Activated CD8-positive, alpha-beta memory T cell treated with anti-CD3 and anti-CD28 coated beads, Interleukin-2, amount 10 ng/mL, durations not matched to agents 7 days and 5 days (primary cell): ENCODE measurements at regions not wholly inside any gene's neighbourhood (a gene's known extent, or its start where the extent isn't known, plus 50 kb on each side); places are given as distances from the start of the nearest gene placed in this dataset.
"Not testable (repeated sequence)": the region's sequence is repeated elsewhere in the genome, so short reads cannot be mapped to it uniquely, and the experiment has no call there.

Experiments
- ATAC-seq: fragments of 150-1000 bp; cut with Tn5 transposase; one replicate; pipeline ENCODE4 v1.10.0; 2021; ENCODE audit warnings: moderate library complexity
- CTCF ChIA-PET: fragments of 350-600 bp; sonication (Branson Sonifier 250); formaldehyde crosslinking; loops from one replicate; lab custom pipeline; 2021; ENCODE audit warnings: antibody characterized with exemption; lab: Charles Lee
- DNase-seq: peaks from one replicate; pipeline ENCODE4 v3.0.0-alpha.2; 2020
- H3K27ac Mint-ChIP-seq: one replicate; pipeline ENCODE4 v1.8.0; 2021; ENCODE audit warnings: mild to moderate bottlenecking, mixed read lengths
- H3K27me3 Mint-ChIP-seq: one replicate; pipeline ENCODE4 v1.8.0; 2021; ENCODE audit warnings: mixed read lengths
- H3K36me3 Mint-ChIP-seq: one replicate; pipeline ENCODE4 v1.8.0; 2021; ENCODE audit warnings: mild to moderate bottlenecking, mixed read lengths
- H3K4me1 Mint-ChIP-seq: one replicate; pipeline ENCODE4 v1.8.0; 2021; ENCODE audit warnings: mixed read lengths
- H3K4me3 Mint-ChIP-seq: one replicate; pipeline ENCODE4 v1.8.0; 2021; ENCODE audit warnings: mild to moderate bottlenecking, moderate library complexity, mixed read lengths
- H3K9me3 Mint-ChIP-seq: one replicate; pipeline ENCODE4 v1.8.0; 2022; ENCODE audit warnings: low read depth, mixed read lengths

DNA sequence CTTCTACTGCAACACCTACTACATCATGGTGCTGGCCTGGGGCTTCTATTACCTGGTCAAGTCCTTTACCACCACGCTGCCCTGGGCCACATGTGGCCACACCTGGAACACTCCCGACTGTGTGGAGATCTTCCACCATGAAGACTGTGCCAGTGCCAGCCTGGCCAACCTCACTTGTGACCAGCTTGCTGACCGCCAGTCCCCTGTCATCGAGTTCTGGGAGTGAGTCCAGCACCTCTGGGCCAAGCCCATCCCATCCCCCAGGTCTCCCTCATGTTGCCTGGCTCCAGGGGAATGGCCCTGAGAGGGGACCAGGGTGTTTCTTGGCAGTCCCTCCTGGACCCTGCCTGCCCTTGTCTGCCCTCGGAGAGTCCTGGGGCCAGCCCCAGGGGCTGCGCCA, 519.4 kb downstream of the TP53TG3F start:
- CTCF ChIA-PET, H3K36me3 Mint-ChIP-seq, ATAC-seq, H3K4me1 Mint-ChIP-seq, DNase-seq, H3K27ac Mint-ChIP-seq, H3K9me3 Mint-ChIP-seq, H3K27me3 Mint-ChIP-seq, H3K4me3 Mint-ChIP-seq: not testable (repeated sequence)

DNA sequence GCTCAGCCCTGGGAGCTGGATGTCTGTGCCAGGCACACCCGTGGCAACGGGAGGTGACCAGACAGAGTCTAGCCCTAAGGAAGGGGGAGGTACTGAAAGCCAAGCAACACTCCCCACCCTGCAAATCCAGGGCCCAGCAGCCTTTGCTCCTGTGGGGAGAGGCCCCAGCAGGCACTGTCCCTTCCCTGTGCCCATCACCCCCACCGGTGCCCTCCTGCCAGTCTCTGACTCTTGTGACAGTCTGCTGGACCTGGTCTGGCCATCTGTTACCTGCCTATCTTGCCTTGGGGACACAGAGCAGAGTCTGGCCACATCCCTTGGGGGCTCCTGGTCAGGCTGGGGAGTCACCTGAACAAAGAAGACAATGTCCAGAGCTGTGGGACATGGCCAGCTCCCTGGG, 520.2 kb downstream of the TP53TG3F start:
- H3K27me3 Mint-ChIP-seq, CTCF ChIA-PET, DNase-seq, H3K27ac Mint-ChIP-seq, ATAC-seq, H3K9me3 Mint-ChIP-seq, H3K4me3 Mint-ChIP-seq, H3K4me1 Mint-ChIP-seq, H3K36me3 Mint-ChIP-seq: not testable (repeated sequence)

DNA sequence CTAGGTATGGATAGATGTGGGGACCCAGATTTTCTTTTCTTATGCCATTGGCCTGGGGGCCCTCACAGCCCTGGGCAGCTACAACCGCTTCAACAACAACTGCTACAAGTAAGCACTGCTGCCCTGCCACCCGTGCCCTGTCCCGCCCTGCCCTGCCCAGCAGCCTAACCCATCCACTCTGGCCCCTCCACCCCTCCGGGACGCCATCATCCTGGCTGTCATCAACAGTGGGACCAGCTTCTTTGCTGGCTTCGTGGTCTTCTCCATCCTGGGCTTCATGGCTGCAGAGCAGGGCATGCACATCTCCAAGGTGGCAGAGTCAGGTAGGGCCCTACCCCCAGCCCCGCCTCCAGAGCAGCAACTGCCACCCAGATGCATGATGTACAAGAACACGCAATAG, 521.3 kb downstream of the TP53TG3F start:
- H3K4me3 Mint-ChIP-seq, CTCF ChIA-PET, H3K36me3 Mint-ChIP-seq: not testable (repeated sequence)

DNA sequence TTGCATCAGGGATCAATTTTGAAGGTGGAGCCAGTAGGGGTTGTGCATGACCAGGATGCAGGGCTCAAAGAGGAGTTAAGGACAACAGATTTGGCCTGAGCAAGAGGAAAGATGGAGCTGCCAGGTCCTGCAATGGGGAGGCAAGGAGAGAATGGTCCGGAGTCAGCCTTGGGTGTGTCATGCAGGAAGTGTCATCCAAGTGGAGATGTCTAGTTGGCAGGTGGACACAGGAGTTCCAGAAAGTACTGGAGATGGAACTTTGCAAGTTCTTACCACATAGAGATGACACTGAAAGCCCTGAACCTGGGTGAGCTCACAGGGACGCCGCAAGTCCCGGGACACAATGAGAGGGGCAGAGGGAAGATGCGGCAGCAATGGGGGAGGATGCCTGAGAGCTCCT, 525.0 kb downstream of the TP53TG3F start:
- H3K36me3 Mint-ChIP-seq, CTCF ChIA-PET, DNase-seq, H3K27me3 Mint-ChIP-seq, H3K4me3 Mint-ChIP-seq, ATAC-seq, H3K27ac Mint-ChIP-seq, H3K4me1 Mint-ChIP-seq, H3K9me3 Mint-ChIP-seq: not testable (repeated sequence)

More for the DNA sequence above, 521.3 kb downstream of the TP53TG3F start:
- not testable (repeated sequence) for H3K9me3 Mint-ChIP-seq, DNase-seq, ATAC-seq, H3K27ac Mint-ChIP-seq, H3K27me3 Mint-ChIP-seq, H3K4me1 Mint-ChIP-seq

DNA sequence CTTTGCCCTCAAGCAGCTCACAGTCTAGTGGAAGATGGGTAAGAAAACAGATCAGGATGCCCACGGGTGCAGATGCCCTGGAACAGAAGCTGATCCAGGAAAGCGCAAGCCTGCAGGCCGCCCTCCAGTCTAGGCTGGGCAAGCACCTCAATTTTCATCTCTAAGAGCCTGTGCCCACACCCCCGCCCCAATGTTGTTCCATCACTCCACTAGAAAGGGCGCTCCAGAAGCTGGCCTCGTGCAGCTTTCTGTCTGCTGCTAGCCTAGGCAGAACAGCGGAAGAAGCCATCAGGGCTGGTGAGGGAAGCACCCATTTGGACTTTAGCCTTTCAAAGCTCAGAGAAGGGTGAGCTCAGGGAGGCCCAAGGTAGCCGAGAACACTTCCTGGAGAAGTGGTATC, 527.1 kb downstream of the TP53TG3F start:
- ATAC-seq, H3K27ac Mint-ChIP-seq, H3K36me3 Mint-ChIP-seq, DNase-seq, H3K4me1 Mint-ChIP-seq, H3K4me3 Mint-ChIP-seq, CTCF ChIA-PET, H3K9me3 Mint-ChIP-seq, H3K27me3 Mint-ChIP-seq: not testable (repeated sequence)

DNA sequence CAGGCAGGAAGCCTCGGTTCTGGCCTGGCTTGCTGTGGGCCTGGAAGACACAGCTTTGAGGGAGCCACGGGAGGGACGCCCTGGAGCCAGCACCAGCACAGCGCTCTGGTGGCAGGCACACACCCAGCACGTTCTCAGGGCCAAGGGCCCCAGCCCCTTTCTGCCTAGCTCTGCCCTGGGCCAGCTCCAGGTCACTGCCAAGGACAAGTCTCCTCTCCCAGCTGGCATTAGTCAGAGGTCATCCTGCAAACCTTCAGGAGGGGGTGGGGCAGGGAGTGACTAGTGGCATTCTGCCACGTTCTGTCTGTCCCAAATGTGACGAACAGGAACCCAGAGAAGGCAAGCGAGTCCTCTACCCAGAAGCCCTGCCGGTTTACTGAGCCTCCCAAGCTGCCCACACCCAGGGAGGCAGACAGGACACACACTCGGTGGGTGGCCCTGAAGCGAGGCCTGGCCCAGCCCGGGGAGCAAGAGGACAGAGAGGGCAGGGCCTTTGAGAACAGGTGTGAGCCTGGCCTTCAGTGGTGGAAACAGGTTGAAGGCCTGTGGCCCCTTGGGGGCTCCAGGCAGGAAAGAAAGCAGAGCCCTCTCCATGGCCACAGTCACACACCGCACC, 528.0 kb downstream of the TP53TG3F start:
- ATAC-seq, H3K4me1 Mint-ChIP-seq, H3K27me3 Mint-ChIP-seq, CTCF ChIA-PET, DNase-seq, H3K27ac Mint-ChIP-seq, H3K36me3 Mint-ChIP-seq, H3K9me3 Mint-ChIP-seq, H3K4me3 Mint-ChIP-seq: not testable (repeated sequence)

DNA sequence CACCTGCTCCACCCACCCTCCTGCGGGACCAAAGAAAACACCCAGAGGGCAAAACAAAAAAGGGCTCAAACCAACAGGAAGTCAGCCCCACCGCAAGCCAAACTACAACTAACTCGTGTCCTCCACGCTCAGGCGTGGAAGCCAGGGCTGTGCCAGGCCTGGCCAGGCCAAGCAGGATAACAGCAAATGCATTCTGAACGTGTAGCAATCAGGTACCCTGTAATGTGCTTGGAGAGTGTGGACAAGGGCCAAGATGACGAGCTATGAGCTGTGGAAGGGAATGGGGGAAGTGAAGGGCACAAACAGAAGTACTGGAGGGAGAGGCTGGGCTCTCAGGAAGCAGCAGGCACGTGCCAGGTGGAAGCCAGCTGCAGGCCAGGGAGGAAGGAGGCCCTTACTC, 528.6 kb downstream of the TP53TG3F start:
- not testable (repeated sequence) for H3K4me1 Mint-ChIP-seq, DNase-seq

DNA sequence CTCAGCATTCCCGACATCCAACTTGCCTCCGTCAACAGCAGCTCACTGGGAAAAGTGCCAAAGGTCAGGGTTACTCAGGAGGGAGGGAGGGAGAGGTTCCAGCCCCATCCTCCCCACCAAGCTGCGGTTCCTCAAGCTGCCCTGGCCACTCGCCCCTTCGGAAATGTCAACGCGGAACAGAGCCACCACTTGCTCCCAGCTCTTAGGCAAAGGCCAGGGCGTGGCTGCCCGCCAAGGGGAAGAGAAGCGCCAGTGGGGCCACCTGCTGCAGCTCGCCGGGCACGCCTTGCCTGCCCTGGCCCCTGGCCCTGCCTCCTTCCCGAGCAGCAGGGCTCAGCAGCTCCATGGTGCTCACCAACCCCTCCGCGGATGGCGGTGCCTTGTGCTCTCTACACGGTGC, 531.1 kb downstream of the TP53TG3F start:
- H3K9me3 Mint-ChIP-seq, ATAC-seq, H3K4me1 Mint-ChIP-seq, H3K27ac Mint-ChIP-seq, H3K36me3 Mint-ChIP-seq, CTCF ChIA-PET, H3K27me3 Mint-ChIP-seq, DNase-seq, H3K4me3 Mint-ChIP-seq: not testable (repeated sequence)

More for the DNA sequence above, 528.6 kb downstream of the TP53TG3F start:
- H3K27ac Mint-ChIP-seq, H3K27me3 Mint-ChIP-seq, H3K9me3 Mint-ChIP-seq, H3K36me3 Mint-ChIP-seq, CTCF ChIA-PET, ATAC-seq, H3K4me3 Mint-ChIP-seq: not testable (repeated sequence)

DNA sequence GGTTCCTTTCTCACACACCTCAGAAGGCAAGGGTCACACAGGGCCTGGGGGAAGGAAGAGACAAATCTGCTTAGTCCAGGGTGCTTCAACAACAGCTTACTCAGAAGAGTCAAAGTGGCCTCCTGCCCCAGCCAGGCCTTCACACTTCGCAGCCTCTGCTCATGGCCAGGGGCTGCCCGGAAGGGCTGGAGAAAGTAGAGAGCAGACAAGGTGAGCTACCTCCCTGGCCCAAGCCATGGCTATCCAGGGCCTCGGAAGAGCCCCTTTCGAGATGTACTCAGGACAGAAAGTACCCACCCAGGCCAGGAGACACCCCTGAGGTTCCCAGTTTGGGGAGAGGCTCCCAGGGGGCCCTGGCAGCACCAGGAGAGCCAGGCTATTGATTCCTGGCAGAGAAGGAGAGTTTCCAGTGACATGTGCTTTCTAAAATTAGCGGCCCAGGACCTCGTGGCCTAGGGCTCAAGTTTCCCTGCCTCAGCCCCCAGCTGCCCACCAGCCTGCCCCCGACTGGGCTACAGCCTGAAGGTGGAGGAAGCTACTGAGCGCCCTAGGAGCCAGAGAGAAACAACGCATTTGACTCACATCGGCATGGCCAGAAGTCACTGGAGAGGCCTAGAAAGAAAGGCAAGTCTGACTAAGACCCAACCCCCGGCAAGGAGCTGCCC, 533.2 kb downstream of the TP53TG3F start:
- H3K4me3 Mint-ChIP-seq, H3K9me3 Mint-ChIP-seq, H3K27me3 Mint-ChIP-seq, H3K27ac Mint-ChIP-seq, H3K4me1 Mint-ChIP-seq, H3K36me3 Mint-ChIP-seq, DNase-seq, ATAC-seq, CTCF ChIA-PET: not testable (repeated sequence)

DNA sequence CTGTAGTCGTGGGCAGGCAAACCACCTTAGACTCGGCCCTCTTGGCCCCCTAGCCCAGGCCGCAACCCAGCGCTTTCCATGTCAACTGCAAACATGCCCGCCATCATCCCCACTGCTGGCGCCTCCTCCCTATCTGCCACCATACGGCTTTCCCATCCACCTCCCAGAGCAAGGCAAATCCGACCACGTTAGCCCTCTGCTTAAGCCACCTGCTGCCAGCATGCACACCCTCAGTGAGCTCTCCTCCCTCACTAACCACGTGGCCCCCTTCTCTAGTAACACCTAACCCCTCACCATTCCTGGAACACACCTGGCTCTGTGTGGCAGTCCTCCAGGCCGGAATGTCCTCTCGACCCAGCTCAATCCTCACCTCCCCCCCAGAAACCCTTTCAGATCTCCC, 534.8 kb downstream of the TP53TG3F start:
- not testable (repeated sequence) for H3K9me3 Mint-ChIP-seq, H3K27me3 Mint-ChIP-seq, H3K4me1 Mint-ChIP-seq

DNA sequence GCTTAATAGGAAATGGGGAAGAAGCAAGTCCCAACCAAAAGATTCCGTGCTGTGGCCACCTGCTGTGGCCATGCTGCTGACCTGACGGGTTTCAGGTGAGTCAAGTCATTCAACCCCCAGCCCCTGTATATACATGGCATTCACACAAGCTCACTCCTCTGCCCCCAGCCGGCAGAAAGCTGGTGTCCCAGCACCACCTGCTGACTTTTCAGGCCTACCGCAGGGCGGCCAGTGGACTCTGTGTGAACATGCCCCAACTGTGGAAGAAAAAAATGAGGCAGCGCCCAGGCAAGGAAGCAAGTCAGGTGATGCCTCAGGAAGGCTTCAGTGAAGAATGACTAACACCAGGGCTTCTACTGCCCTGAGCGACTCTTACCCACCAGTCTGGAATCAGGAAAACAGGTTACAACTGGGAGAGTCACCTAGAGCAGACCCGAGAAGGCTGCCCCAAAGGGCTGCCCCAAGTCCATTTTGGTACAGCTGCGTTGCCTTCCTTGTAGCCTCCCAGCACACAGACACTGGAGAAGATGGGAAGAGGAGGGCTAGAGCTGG, 536.5 kb downstream of the TP53TG3F start:
- H3K27ac Mint-ChIP-seq, DNase-seq, CTCF ChIA-PET, H3K27me3 Mint-ChIP-seq, H3K4me1 Mint-ChIP-seq, ATAC-seq, H3K9me3 Mint-ChIP-seq, H3K4me3 Mint-ChIP-seq, H3K36me3 Mint-ChIP-seq: not testable (repeated sequence)

More for the DNA sequence above, 534.8 kb downstream of the TP53TG3F start:
- CTCF ChIA-PET, ATAC-seq, H3K27ac Mint-ChIP-seq, DNase-seq, H3K4me3 Mint-ChIP-seq, H3K36me3 Mint-ChIP-seq: not testable (repeated sequence)

DNA sequence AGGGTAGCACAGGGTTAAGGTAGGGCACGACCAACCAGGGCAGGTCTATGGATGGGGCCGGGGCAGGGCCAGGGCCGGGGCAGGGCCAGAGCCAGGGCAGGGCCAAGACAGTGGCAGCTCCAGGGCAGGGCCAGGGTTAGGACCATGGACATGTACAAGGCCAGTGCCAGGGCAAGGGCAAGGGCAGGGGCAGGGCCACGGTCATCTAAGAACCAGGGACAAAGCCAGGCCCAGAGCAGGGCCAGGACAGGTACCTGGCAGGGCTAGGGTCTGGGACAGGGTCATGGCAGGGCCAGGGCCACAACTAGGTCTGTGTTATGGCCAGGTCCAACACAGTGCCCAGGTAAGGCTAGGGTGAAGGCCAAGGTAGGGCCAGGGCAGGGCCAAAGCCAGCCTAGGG, 541.8 kb downstream of the TP53TG3F start:
- H3K9me3 Mint-ChIP-seq, H3K36me3 Mint-ChIP-seq, CTCF ChIA-PET, H3K4me3 Mint-ChIP-seq, ATAC-seq, H3K27me3 Mint-ChIP-seq, H3K4me1 Mint-ChIP-seq, DNase-seq, H3K27ac Mint-ChIP-seq: not testable (repeated sequence)

DNA sequence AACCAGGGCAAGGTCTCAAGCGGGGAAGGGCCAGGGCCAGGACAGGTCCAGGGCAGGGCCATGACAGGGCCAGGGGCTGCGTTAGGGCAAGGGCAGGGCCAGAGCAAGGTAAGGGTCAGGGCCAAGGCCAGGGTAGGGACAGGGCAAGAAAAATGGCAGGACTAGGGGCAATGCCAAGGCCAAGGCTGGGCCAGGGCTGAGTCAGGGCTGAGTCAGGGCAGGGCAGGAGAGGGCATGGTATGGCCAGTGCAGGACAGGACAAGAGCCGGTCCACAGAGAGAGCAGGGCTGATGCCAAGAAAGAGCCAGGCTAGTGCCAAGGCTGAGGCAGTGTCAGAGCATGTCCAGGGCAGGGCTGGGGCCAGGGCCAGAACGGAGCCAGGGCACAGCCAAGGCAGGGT, 542.5 kb downstream of the TP53TG3F start:
- H3K9me3 Mint-ChIP-seq, H3K36me3 Mint-ChIP-seq, H3K4me1 Mint-ChIP-seq, CTCF ChIA-PET, ATAC-seq, H3K27me3 Mint-ChIP-seq, H3K27ac Mint-ChIP-seq, H3K4me3 Mint-ChIP-seq, DNase-seq: not testable (repeated sequence)
